GM21529 (cell line): ENCODE measurements at regions not wholly inside any gene's neighbourhood (a gene's known extent, or its start where the extent isn't known, plus 50 kb on each side); places are given as distances from the start of the nearest gene placed in this dataset.
"Not testable (repeated sequence)": the region's sequence is repeated elsewhere in the genome, so short reads cannot be mapped to it uniquely, and the experiment has no call there.

Experiments used
- ATAC-seq: cut with Tn5 transposase; IDR thresholded peaks from one replicate; pipeline ENCODE4 v1.9.1; 2021; ENCODE audit not compliant: unreplicated experiment

GRCh38 chr9:115849679-115850412 is 303.7 kb upstream of the PAPPA start:
- ATAC-seq: no peak

GRCh38 chr9:115850548-115851304 is 302.9 kb upstream of the PAPPA start:
- ATAC-seq: no peak

DNA sequence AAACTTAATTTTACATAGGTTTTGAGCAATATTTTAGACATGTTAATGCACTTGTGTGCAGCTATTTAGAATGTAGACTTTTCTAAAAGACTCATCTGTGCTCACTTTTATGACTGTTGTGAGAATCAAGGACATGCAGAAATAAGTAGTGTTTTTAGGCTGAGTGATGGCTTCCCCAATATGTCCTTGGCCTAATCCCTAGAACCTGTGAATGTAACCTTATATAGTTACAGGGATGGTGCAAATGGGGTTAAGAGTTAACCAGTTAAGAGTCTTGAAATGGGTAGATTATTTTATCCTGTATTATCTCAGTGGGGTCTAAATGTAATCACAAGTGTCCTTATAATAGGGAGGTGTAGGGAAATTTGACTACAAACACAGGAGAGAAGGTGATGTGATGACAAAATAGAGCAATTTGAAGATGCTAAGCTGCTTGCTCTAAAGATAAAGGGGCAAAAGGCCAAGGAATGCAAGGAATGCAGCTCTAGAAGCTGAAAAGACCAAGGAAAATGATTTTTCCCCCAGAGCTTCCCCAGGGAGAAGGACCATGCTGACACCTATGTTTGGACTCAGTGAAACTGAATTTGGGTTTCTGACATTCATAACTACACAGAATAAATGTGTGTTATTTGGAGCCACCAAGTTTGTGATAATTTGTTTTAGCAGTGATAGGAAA is 298.0 kb upstream of the PAPPA start:
- ATAC-seq: no peak

DNA sequence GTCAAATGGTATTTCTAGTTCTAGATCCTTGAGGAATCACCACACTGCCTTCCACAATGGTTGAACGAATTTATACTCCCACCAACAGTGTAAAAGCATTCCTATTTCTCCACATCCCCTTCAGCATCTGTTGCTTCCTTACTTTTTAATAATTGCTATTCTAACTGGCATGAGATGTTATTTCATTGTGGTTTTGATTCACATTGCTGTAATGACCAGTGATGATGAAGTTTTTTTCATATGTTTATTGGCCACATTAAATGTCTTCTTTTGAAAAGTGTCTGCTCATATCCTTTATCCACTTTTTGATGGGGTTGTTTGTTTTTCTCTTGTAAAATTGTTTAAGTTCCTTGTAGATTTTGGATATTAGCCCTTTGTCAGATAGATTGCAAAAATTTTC is 295.2 kb upstream of the PAPPA start:
- ATAC-seq: not testable (repeated sequence)

- ATAC-seq: no peak
Measured at GRCh38 chr9:115862021-115862420, 291.6 kb upstream of the PAPPA start.

GRCh38 chr9:115864581-115864980 is 289.0 kb upstream of the PAPPA start:
- ATAC-seq: no peak

DNA sequence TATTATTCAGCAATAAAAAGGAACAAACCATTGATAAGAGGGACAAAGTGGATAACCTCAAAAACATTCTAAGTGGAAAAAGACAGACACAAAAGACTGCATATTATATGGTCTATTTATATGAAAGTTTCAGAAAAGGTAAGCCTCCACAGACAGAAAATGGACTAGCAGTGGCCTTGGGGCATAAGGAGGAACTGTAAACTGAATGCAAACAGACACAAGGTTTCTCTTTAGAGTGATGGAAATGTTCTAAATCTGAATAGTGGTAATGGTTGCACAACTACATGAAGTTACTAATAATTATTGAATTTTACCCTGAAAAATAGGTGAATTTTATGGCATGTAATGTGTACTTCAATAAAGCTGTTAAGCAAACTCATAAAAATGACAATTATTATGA is 286.3 kb upstream of the PAPPA start:
- ATAC-seq: no peak

GRCh38 chr9:115877852-115878438 is 275.6 kb upstream of the PAPPA start:
- ATAC-seq: no peak

- ATAC-seq: no peak
Measured at GRCh38 chr9:115879451-115879850, 274.1 kb upstream of the PAPPA start.

DNA sequence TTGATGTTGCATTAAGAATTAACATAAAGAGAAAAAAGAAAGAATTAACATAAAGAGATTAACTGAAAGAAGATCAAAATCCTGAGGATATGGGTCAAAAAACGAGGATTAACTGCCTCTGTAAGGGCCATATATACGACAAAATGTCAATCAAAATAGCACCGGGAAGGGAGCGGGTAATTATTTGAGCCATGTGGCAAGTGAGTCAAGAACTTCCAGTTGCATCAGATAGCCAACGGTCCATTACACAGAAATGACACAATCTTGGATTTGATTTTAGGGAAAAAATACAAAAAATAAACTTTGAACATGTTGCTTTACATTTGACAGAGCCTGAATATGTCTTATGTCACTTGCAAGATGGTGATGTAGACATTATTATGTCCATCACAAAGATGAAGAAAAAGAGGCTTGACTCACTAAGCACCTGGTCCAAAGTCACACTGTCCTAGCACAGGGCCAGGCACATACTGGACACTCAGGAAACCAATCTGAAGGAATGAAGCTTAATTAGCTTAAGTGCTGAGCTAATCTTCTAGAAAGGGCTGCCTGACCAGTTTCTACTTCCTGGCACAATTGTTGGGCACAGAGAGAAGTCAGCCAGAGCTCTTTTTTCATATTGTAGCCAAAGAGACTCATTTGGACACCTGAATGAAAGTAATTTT is 273.2 kb upstream of the PAPPA start:
- ATAC-seq: no peak

DNA sequence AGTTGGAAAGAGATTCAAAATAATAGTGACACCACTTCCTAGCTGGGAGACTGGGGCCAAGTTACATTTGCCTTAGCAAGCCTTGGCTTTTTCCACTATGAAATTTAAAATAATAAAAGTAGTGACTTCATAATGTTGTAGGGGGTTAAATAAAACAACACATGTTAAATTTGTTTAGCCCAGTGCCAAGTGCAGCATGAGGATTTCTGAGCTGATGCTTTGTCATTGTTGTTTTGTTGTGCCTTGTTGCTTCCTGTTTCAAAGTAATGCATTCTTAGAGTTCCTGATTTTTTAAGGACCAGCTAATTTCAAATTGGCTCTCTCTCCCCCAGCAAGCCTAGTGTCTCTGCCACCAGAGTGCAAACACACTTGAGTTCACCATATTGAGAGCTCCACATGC is 270.7 kb upstream of the PAPPA start:
- ATAC-seq: no peak

GRCh38 chr9:115883467-115884329 is 269.9 kb upstream of the PAPPA start:
- ATAC-seq: no peak

GRCh38 chr9:115884846-115885245 is 268.7 kb upstream of the PAPPA start:
- no peak for ATAC-seq

- no peak for ATAC-seq
Measured at GRCh38 chr9:115888131-115888530, 265.5 kb upstream of the PAPPA start.

- ATAC-seq: no peak
Measured at GRCh38 chr9:115891929-115892328, 261.7 kb upstream of the PAPPA start.

- not testable (repeated sequence) for ATAC-seq
Measured at GRCh38 chr9:115898478-115898877, 255.1 kb upstream of the PAPPA start.

DNA sequence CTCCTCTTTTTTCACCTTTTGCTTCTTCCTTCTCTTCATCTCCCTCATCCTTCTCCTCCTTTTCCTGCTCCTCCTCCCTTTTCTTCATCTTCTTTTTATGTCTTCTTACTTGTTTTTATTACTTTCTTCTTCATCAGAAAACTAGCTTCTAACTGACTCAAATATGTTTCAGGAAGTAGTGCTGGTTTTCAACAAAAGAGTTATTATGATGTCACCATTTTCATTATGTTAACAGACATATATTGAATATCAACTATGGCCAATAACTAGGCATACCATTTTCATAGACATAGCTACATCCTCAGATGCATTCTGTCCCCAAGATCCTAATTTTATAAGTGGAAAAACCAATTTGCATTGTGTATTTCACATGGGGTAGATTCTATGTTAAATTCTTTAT is 252.9 kb upstream of the PAPPA start:
- ATAC-seq: no peak

- ATAC-seq: no peak
Measured at GRCh38 chr9:115910959-115911358, 242.6 kb upstream of the PAPPA start.

DNA sequence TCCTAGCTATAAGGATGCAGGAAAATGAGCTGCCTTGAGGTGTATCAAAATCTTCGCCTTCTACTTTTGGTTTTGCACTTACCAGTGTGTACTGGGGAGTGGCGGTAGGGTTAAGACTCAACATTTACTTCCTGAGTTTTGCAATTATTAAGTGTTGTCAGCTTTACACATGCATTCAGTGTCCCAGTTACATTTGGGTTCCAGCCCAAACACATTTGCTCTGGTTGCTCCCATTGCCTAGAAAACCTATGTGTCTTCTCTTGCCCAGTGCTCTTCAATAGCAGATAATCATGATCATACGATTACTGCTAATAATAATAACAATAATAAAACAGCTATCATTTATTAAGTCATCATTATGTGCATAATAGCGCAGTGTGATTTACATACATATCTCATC is 241.5 kb upstream of the PAPPA start:
- ATAC-seq: no peak

DNA sequence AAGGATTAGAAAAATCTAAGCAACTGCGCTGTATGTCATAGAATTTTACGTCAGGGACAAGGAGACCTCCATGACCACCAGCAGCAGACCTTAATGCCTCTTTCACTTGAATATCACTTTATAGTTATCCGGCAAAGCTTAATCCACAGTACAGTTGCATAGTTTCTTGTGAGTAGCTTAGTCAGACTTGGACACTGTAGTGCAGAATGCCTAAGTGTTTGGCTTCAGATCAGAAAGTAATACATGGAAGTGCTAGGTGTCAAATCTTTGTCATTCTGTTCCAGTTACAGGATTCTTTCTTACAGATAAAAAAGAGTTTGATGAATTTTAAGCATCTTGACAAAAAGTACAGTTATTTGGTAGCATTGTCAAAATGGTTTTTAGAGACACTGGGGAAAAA is 239.9 kb upstream of the PAPPA start:
- ATAC-seq: no peak
